ENCODE measurements at regions not wholly inside any gene's neighbourhood (a gene's known extent, or its start where the extent isn't known, plus 50 kb on each side); places are given as distances from the start of the nearest gene placed in this dataset.

DNA sequence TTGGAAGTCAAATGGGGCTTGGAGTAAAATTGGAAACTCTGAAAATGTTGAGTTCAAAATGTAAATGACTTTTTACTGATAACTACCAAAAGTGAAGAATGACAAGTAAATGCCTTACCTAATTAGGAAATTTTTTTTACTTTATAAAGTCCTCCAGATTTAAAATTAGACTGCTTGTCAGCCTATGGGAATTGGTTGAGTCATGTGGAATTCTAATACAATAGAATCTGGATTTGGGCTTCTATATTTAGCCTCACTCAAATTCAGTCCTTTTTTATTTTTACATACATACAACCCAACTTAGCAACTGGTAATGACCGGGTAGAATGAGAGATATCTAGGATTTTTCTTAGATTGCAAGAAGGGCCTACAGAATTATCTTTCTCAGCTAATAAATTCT lies 158.9 kb upstream of the CADPS start:
- no peak for TF ChIP-seq CTCF (IDR thresholded peaks at IDR 0.05)
- no peak for TF ChIP-seq POLR2A (IDR thresholded peaks at IDR 0.05)

Data from heart left ventricle (tissue), 13 donors.